Spleen (tissue), 11 donors: ENCODE measurements at regions not wholly inside any gene's neighbourhood (a gene's known extent, or its start where the extent isn't known, plus 50 kb on each side); places are given as distances from the start of the nearest gene placed in this dataset.
"Not testable (repeated sequence)": the region's sequence is repeated elsewhere in the genome, so short reads cannot be mapped to it uniquely, and the experiment has no call there.

Experiments used
- DNase-seq: peaks from one replicate; pipeline ENCODE4 v3.0.0-alpha.2; 2020
- H3K27ac ChIP-seq, 8 donors: fragments of 200-600 bp; sonication (generic) in 7 of 8; 1 replicate in 4 of 8; 2 replicates in 4 of 8; pipeline versions ENCODE4 v1.5.0 to v1.8.0; 2016 to 2021; ENCODE audit warnings: inconsistent platforms in 4 of 8, mild to moderate bottlenecking in 4 of 8, moderate library complexity in 1 of 8
- H3K27me3 ChIP-seq, 7 donors: fragments of 200-600 bp; sonication (generic) in 6 of 7; replicated peaks in 1 of 7; 1 replicate in 4 of 7; 2 replicates in 3 of 7; pipeline versions ENCODE4 v1.5.0 to v1.8.0; 2016 to 2021; ENCODE audit warnings: inconsistent platforms in 3 of 7, mild to moderate bottlenecking in 1 of 7
- H3K36me3 ChIP-seq, 6 donors: fragments of 200-600 bp; sonication (generic) in 5 of 6; 1 replicate in 4 of 6; 2 replicates in 2 of 6; pipeline versions ENCODE4 v1.5.0 to v1.8.0; 2016 to 2021; ENCODE audit warnings: inconsistent platforms in 2 of 6
- H3K4me1 ChIP-seq, 6 donors: fragments of 200-600 bp; sonication (generic) in 5 of 6; 1 replicate in 3 of 6; 2 replicates in 3 of 6; pipeline versions ENCODE4 v1.5.0 to v1.8.0; 2016 to 2021; ENCODE audit warnings: inconsistent platforms in 3 of 6
- H3K4me3 ChIP-seq, 8 donors: fragments of 200-600 bp; sonication (generic) in 7 of 8; 1 replicate in 4 of 8; 2 replicates in 4 of 8; pipeline versions ENCODE4 v1.5.0 to v1.8.0; 2016 to 2021; ENCODE audit warnings: inconsistent platforms in 4 of 8, mild to moderate bottlenecking in 4 of 8, moderate library complexity in 2 of 8
- H3K9me3 ChIP-seq, 8 donors: fragments of 200-600 bp; sonication (generic) in 7 of 8; 1 replicate in 4 of 8; 2 replicates in 4 of 8; pipeline versions ENCODE4 v1.5.0 to v1.8.0; 2016 to 2021; ENCODE audit warnings: inconsistent platforms in 4 of 8
- WGBS, 5 donors: extraction: QIAGEN DNeasy Blood & Tissue Kit in 3 of 5; methylation state at CpG; one replicate each; pipeline versions ENCODE4 v1.1.5 to v1.1.7; 2013 to 2018; 5-methylcytosine and 5-hydroxymethylcytosine counted together
- intact Hi-C: fragments of 100-400 bp; cut with DNase I; formaldehyde crosslinking; loops from one replicate; pipeline ENCODE4 v1.15.0; 2023; ENCODE audit warnings: low total_unique reads
- TF ChIP-seq, protein P1 (sequence below), 11 experiments: fragments of 200-600 bp in 7 of 11; fragments of 450-650 bp in 4 of 11; sonication (generic) in 4 of 11; IDR thresholded peaks in 8 of 11; conservative IDR thresholded peaks in 3 of 11; 1 replicate in 7 of 11; 2 replicates in 4 of 11; pipeline versions ENCODE4 v1.4.0 to v1.8.0; 2016 to 2021; ENCODE audit warnings: antibody characterized with exemption in 11 of 11, inconsistent platforms in 4 of 11, mild to moderate bottlenecking in 1 of 11
- donor health status: healthy with polysubstance abuse.
- donor health status: DM: no; HTN: no; CAD: no; lungs with moderate emphysema.
- donor health status: DM: no; HTN: no; CAD: no.
- donor health status: Bipolar disorder and iron deficiency.
- donor health status: healthy.
- donor health status: DM: no; HTN: no; CAD: no.
- donor health status: DM: yes; HTN: yes; CAD: no.

DNA sequence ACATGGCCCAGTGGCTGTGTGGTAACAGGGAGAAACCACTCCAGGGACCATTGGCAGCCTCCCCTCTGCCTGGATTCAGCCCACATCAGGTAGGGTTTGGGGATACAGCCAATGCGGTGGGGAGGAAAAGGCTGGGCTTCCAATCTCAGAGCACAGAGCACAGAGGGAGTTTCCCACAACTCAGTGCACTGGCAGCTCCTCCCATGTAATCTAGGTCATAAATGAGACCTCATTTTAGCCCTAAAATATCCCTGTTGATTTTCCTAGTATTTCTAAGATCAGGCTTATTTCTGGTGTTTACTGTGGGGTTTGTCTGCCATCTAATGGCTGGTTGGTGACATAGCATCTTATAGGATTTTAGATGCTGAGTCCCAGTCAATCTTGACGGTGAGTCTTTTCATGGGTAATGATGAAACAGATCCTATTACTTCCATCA lies 462.8 kb downstream of the RPIA start:
- H3K36me3 ChIP-seq, H3K4me3 ChIP-seq, H3K27ac ChIP-seq, H3K4me1 ChIP-seq, DNase-seq, intact Hi-C loops, H3K27me3 ChIP-seq, H3K9me3 ChIP-seq: not testable (repeated sequence)
- TF ChIP-seq, protein P1, sequence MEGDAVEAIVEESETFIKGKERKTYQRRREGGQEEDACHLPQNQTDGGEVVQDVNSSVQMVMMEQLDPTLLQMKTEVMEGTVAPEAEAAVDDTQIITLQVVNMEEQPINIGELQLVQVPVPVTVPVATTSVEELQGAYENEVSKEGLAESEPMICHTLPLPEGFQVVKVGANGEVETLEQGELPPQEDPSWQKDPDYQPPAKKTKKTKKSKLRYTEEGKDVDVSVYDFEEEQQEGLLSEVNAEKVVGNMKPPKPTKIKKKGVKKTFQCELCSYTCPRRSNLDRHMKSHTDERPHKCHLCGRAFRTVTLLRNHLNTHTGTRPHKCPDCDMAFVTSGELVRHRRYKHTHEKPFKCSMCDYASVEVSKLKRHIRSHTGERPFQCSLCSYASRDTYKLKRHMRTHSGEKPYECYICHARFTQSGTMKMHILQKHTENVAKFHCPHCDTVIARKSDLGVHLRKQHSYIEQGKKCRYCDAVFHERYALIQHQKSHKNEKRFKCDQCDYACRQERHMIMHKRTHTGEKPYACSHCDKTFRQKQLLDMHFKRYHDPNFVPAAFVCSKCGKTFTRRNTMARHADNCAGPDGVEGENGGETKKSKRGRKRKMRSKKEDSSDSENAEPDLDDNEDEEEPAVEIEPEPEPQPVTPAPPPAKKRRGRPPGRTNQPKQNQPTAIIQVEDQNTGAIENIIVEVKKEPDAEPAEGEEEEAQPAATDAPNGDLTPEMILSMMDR (IDR thresholded peaks at IDR 0.05 in 8 of 11, conservative IDR thresholded peaks at IDR 0.05 in 3 of 11): peak in 2 of 11 experiments; percentile 25 to 27
- 0 to 33% (median 28%) methylated on average over 1 to 2 of the region's 2 CpGs; no CpG with 5 or more reads in 1 of the 5 donors for WGBS, 5 donors

DNA sequence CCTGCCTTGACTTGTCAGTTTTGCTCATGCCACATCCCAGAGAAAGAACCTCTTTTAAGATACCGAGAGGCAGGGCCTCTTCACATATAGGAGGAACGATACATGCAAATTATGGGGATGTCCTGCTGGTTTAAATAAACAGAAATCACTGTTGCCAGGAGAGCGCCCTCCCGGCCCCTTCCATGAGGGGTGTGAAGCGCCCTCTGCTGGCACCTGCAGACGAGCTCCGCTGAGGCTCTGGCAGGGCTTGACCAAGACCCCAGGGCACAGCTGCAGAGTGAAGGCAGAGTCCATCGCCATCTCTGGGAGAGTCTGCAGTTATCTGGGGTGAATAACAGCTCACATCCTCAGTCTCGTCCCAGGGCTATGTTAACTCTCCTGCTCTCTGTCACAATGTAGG lies 468.8 kb downstream of the RPIA start:
- 32 to 54% (median 44%) methylated on average over 3 to 6 of the region's 9 CpGs; no CpG with 5 or more reads in 2 of the 5 donors for WGBS, 5 donors
- H3K27me3 ChIP-seq, DNase-seq, intact Hi-C loops, H3K9me3 ChIP-seq, H3K27ac ChIP-seq, H3K4me3 ChIP-seq, H3K36me3 ChIP-seq, H3K4me1 ChIP-seq: not testable (repeated sequence)
- TF ChIP-seq, protein P1 (IDR thresholded peaks at IDR 0.05 in 8 of 11, conservative IDR thresholded peaks at IDR 0.05 in 3 of 11): peak in 3 of 11 experiments; percentile 13 to 26 (median 18)

DNA sequence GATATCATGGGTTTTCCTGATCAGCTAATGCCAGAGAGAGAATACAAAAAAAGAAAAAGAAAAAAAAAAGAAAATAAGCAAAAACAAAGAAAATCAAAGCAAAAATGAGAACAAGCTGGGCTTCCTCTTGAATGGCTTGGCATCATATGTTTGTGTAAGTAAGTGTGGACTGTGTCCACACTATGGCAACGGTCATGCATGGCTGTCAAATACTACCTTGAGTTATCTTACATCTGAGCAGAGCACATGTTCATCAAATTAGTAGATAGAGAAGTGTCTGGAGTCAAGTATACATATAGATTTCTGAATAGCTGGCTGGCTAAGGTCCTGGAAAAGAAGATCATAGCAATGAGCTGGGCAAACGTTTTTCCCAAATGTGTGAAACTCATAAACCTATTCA lies 470.2 kb downstream of the RPIA start:
- H3K36me3 ChIP-seq, H3K4me3 ChIP-seq, DNase-seq, H3K27ac ChIP-seq, intact Hi-C loops, H3K4me1 ChIP-seq, H3K9me3 ChIP-seq, H3K27me3 ChIP-seq: not testable (repeated sequence)
- 39 to 75% (median 52%) methylated on average over 2 of the region's 2 CpGs for WGBS, 5 donors

DNA sequence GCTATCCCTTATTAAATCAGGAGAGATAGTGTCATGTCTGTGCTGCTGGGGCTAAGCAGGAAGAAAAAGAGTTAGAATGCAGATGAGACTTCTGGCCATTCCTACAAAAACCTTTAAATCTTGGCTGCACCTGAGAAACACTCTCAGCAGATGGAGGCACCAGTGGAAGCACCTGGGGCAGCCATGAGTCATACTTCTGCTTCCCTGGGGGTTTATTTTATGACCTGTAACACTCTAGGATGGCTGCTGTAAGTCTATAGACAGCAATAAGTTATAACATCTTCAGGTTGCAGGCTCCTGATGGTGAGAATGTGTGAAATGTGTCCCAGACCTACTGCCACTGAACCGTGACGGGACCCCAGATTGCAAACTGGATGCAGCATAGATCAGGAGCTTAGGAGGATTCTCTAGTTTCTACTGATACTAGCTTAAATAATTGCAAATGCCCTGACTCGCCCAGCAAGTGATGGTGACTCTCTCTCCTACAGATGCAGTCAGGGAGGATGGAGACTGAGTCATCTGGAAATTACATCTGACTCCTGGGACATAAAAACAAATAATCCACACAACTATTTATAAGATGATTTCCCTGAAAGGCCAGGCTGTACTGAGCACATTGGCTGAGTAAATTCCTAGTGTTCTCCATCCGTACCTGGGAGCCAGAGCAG lies 479.2 kb downstream of the RPIA start:
- WGBS, 5 donors: 76 to 92% (median 83%) methylated on average over 1 to 2 of the region's 4 CpGs
- H3K27ac ChIP-seq, H3K4me3 ChIP-seq, H3K4me1 ChIP-seq, H3K9me3 ChIP-seq, intact Hi-C loops, DNase-seq, H3K27me3 ChIP-seq, H3K36me3 ChIP-seq: not testable (repeated sequence)

DNA sequence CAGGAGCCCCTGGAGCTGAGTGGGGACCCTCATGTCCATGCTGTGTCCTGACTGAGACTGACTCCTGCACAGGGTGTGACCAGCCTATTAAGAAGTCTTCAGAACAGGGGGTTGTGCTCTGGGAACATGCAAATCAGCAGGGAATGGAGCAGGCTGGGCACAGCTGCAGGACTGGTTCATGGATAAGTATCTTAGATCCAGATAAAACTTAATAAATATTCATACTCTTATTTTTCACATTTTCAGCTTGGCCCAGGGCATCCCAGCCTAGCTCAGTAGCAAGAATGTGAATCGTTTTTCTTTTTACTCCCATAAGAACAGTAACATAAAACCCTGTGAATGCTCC lies 479.7 kb downstream of the RPIA start:
- H3K27me3 ChIP-seq, H3K4me1 ChIP-seq, DNase-seq, H3K9me3 ChIP-seq, intact Hi-C loops, H3K36me3 ChIP-seq, H3K27ac ChIP-seq, H3K4me3 ChIP-seq: not testable (repeated sequence)
- WGBS, 5 donors: 57 to 73% (median 69%) methylated on average over 1 of the region's 1 CpG

DNA sequence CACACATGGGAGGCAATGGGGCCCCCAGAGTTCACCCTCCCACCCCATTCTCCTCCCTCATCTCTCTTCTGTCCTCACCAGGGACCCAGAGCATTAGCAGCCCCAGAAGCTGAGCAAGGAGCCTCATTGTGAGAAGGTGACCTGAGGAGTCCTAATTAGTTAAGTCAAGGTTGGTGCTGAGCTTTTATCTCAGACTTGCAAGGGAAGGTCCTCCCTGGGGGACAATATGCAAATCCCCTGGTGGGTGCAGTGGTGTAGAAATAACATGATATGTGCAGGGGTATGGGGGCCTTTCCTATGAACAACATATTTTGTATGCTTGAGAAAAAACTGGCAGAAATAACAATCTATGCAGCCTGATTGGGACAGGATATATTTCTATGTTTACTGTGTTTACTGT lies 485.5 kb downstream of the RPIA start:
- H3K36me3 ChIP-seq, H3K4me1 ChIP-seq, H3K27me3 ChIP-seq, H3K27ac ChIP-seq, H3K9me3 ChIP-seq, intact Hi-C loops, DNase-seq, H3K4me3 ChIP-seq: not testable (repeated sequence)

DNA sequence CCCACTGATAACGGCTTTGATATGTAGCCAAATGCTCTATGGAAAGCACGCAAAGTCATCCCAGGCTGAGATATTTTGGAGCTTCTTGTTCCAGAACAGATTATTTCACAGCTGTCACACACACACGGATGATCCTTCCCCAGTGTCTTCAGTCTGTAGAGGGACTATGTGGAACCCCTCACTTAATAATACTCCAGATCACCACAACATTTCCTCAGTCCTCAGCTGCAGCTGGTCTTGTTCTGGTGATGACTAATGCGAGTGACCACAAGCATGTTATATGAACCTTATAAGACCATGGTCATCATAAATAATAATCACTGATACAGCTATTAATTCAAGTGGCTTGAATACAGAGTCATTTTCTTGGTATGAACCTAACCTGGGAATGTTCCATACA lies 490.7 kb downstream of the RPIA start:
- DNase-seq, H3K9me3 ChIP-seq, intact Hi-C loops, H3K27ac ChIP-seq, H3K4me1 ChIP-seq, H3K36me3 ChIP-seq, H3K27me3 ChIP-seq, H3K4me3 ChIP-seq: not testable (repeated sequence)
- 82 to 92% (median 87%) methylated on average over 1 to 4 of the region's 4 CpGs for WGBS, 5 donors

DNA sequence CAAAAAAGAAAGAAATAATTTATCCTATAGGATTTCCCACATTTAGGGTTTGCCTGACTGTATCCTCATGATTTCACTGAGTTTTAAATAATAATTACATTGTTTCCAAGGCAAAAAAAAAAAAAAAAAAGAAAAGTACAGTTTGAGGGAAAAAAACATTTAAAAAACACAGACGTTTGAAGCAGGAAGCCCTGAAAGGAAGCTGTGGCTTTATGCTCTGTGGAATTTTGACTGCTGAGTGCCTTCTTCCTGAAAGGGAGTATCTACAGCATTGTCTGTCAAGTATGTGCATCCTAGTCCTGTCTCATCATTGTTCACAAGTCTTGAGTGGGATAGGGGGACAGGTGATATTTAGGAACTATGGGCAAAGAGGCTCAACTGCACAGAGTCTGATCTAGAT lies 493.3 kb downstream of the RPIA start:
- H3K4me3 ChIP-seq: not testable (repeated sequence)
- 0 to 9% (median 3%) methylated on average over 1 of the region's 1 CpG for WGBS, 5 donors

DNA sequence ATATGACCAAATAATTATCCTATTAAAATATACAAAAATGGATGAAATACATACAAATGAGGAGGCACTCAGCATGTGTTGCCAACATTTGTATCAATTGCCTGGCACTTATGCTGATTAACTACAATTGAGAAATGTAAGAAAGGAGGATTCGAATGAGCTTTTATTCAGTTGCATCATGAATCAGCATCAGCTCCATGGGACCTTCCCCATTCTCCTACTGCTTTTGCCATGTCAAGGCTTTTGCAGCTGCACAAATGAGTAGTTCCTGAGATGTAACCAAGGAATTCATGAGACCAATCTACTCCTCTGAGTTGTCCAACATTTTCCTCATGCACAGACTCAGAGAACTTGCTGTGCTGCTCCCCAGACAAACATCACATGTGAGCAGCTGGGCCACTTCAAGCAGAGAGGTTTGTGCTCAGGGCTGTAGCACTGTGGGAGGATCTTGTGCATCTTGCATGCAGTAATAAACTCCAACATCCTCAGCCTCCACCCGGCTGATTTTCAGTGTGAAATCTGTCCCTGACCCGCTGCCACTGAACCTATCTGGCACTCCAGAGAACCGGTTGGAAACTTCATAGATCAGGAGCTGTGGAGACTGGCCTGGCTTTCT lies 504.3 kb downstream of the RPIA start:
- H3K27ac ChIP-seq, H3K4me1 ChIP-seq, DNase-seq, H3K36me3 ChIP-seq, intact Hi-C loops, H3K27me3 ChIP-seq, H3K9me3 ChIP-seq: not testable (repeated sequence)
- peak overlapping the region in 1 of 8 donors; percentile 19 for H3K4me3 ChIP-seq
- 60 to 77% (median 60%) methylated on average over 3 of the region's 4 CpGs for WGBS, 5 donors

More for the DNA sequence above, 493.3 kb downstream of the RPIA start:
- intact Hi-C loops, H3K27ac ChIP-seq, H3K4me1 ChIP-seq, H3K9me3 ChIP-seq, H3K36me3 ChIP-seq, H3K27me3 ChIP-seq, DNase-seq: not testable (repeated sequence)
